C4-2B (cell line): ENCODE measurements at regions not wholly inside any gene's neighbourhood (a gene's known extent, or its start where the extent isn't known, plus 50 kb on each side); places are given as distances from the start of the nearest gene placed in this dataset.

Experiments
- CTCF ChIP-seq: fragments of 450-650 bp; conservative IDR thresholded peaks from 2 replicates; pipeline ENCODE4 v1.5.1; 2017; ENCODE audit warnings: mild to moderate bottlenecking
- ZFX ChIP-seq: fragments of 450-650 bp; IDR thresholded peaks from 2 replicates; pipeline ENCODE4 v1.6.1; 2017

GRCh38 chr2:103615611-103616105 is 853.8 kb downstream of the TMEM182 start:
- TF ChIP-seq CTCF (no peak), ZFX (no peak)
